NCI-H128 (cell line): ENCODE measurements at regions not wholly inside any gene's neighbourhood (a gene's known extent, or its start where the extent isn't known, plus 50 kb on each side); places are given as distances from the start of the nearest gene placed in this dataset.

Experiments used
- DNase-seq: peaks from one replicate; lab custom pipeline; 2025; ENCODE audit not compliant: unreplicated experiment; lab: John Stamatoyannopoulos, UW

- DNase-seq: no peak
Measured at GRCh38 chr4:33025236-33025635, 2305.1 kb downstream of the PCDH7 start.

GRCh38 chr4:33029976-33030375 lies 2309.8 kb downstream of the PCDH7 start:
- DNase-seq: no peak

GRCh38 chr4:33031328-33031727 lies 2311.2 kb downstream of the PCDH7 start:
- DNase-seq: no peak

- no peak for DNase-seq
Measured at GRCh38 chr4:33037464-33037863, 2317.3 kb downstream of the PCDH7 start.

GRCh38 chr4:33045334-33045733 lies 2325.2 kb downstream of the PCDH7 start:
- no peak for DNase-seq

- DNase-seq: no peak
Measured at GRCh38 chr4:33052241-33052640, 2332.1 kb downstream of the PCDH7 start.

GRCh38 chr4:33054161-33054560 lies 2334.0 kb downstream of the PCDH7 start:
- DNase-seq: no peak

GRCh38 chr4:33054656-33055196 lies 2334.6 kb downstream of the PCDH7 start:
- DNase-seq: no peak

GRCh38 chr4:33057736-33058135 lies 2337.6 kb downstream of the PCDH7 start:
- DNase-seq: no peak

GRCh38 chr4:33058998-33059397 lies 2338.8 kb downstream of the PCDH7 start:
- no peak for DNase-seq

- DNase-seq: no peak
Measured at GRCh38 chr4:33060674-33061542, 2340.7 kb downstream of the PCDH7 start.

GRCh38 chr4:33061727-33062126 lies 2341.6 kb downstream of the PCDH7 start:
- no peak for DNase-seq

- DNase-seq: no peak
Measured at GRCh38 chr4:33062155-33062806, 2342.1 kb downstream of the PCDH7 start.

- no peak for DNase-seq
Measured at GRCh38 chr4:33063241-33063640, 2343.1 kb downstream of the PCDH7 start.

- DNase-seq: no peak
Measured at GRCh38 chr4:33064238-33064637, 2344.1 kb downstream of the PCDH7 start.

GRCh38 chr4:33065749-33066148 lies 2345.6 kb downstream of the PCDH7 start:
- no peak for DNase-seq

- DNase-seq: no peak
Measured at GRCh38 chr4:33067221-33067620, 2347.1 kb downstream of the PCDH7 start.

GRCh38 chr4:33068539-33068938 lies 2348.4 kb downstream of the PCDH7 start:
- no peak for DNase-seq

GRCh38 chr4:33071535-33071934 lies 2351.4 kb downstream of the PCDH7 start:
- DNase-seq: no peak

GRCh38 chr4:33072298-33073089 lies 2352.3 kb downstream of the PCDH7 start:
- DNase-seq: no peak

GRCh38 chr4:33073811-33074210 lies 2353.6 kb downstream of the PCDH7 start:
- DNase-seq: no peak
